HG03196 (cell line): ENCODE measurements at regions not wholly inside any gene's neighbourhood (a gene's known extent, or its start where the extent isn't known, plus 50 kb on each side); places are given as distances from the start of the nearest gene placed in this dataset.

Experiments used
- ATAC-seq: cut with Tn5 transposase; IDR thresholded peaks from one replicate; pipeline ENCODE4 v1.9.1; 2021; ENCODE audit not compliant: unreplicated experiment

- ATAC-seq = no peak
Observed at GRCh38 chr1:229043115-229043514, 227.8 kb upstream of the RAB4A start.

GRCh38 chr1:229046251-229046853 is 224.6 kb upstream of the RAB4A start:
- ATAC-seq = no peak

GRCh38 chr1:229047161-229047839 is 223.6 kb upstream of the RAB4A start:
- ATAC-seq = no peak

GRCh38 chr1:229047840-229048620 is 222.9 kb upstream of the RAB4A start:
- no peak for ATAC-seq

- ATAC-seq = no peak
Observed at GRCh38 chr1:229048896-229049295, 222.0 kb upstream of the RAB4A start.

GRCh38 chr1:229056046-229056445 is 214.9 kb upstream of the RAB4A start:
- no peak for ATAC-seq

- ATAC-seq = no peak
Observed at GRCh38 chr1:229058111-229058561, 212.8 kb upstream of the RAB4A start.

GRCh38 chr1:229058729-229059128 is 212.2 kb upstream of the RAB4A start:
- ATAC-seq = no peak

GRCh38 chr1:229059671-229060539 is 211.0 kb upstream of the RAB4A start:
- no peak for ATAC-seq

GRCh38 chr1:229062135-229062534 is 208.8 kb upstream of the RAB4A start:
- ATAC-seq = no peak

GRCh38 chr1:229063154-229063773 is 207.6 kb upstream of the RAB4A start:
- ATAC-seq = no peak

- no peak for ATAC-seq
Observed at GRCh38 chr1:229064320-229065168, 206.4 kb upstream of the RAB4A start.

- no peak for ATAC-seq
Observed at GRCh38 chr1:229065613-229066012, 205.3 kb upstream of the RAB4A start.

GRCh38 chr1:229066591-229066990 is 204.3 kb upstream of the RAB4A start:
- ATAC-seq = no peak

GRCh38 chr1:229067546-229067945 is 203.4 kb upstream of the RAB4A start:
- no peak for ATAC-seq

GRCh38 chr1:229068270-229068987 is 202.5 kb upstream of the RAB4A start:
- no peak for ATAC-seq

GRCh38 chr1:229069176-229069575 is 201.7 kb upstream of the RAB4A start:
- ATAC-seq = no peak

- ATAC-seq = no peak
Observed at GRCh38 chr1:229070168-229070567, 200.7 kb upstream of the RAB4A start.

GRCh38 chr1:229073251-229073650 is 197.7 kb upstream of the RAB4A start:
- no peak for ATAC-seq
